ENCODE measurements at regions not wholly inside any gene's neighbourhood (a gene's known extent, or its start where the extent isn't known, plus 50 kb on each side); places are given as distances from the start of the nearest gene placed in this dataset.

- no peaks in the 10 kb centered on the region for H3K79me2 ChIP-seq (ENCODE audit: control insufficient read depth, insufficient read depth, low read length)
- peaks cover 4% of the 10 kb centered on the region for H3K4me1 ChIP-seq (ENCODE audit: control insufficient read depth, extremely low read depth, insufficient read depth, low read length)
- no peak overlapping the region for H3K4me3 ChIP-seq (ENCODE audit: control insufficient read depth in 2 of 3, extremely low read depth in 1 of 3, insufficient read depth in 2 of 3, low read depth in 1 of 3, low read length in 3 of 3)
- H3K27me3 ChIP-seq (ENCODE audit: control insufficient read depth, extremely low read depth, insufficient read depth, low read length), result no peaks in the 10 kb centered on the region
- H2AFZ ChIP-seq (ENCODE audit: control insufficient read depth, low read length), result peak overlapping the region; percentile 41
- TF ChIP-seq CTCF (optimal IDR thresholded peaks at IDR 0.05 in 1 of 3, IDR thresholded peaks at IDR 0.05 in 1 of 3, conservative IDR thresholded peaks at IDR 0.05 in 1 of 3; ENCODE audit: extremely low read depth in 1 of 3, insufficient read depth in 2 of 3, low read length in 3 of 3), result no peak
- H3K9me3 ChIP-seq (ENCODE audit: control insufficient read depth, low read depth, low read length), result no peaks in the 10 kb centered on the region
- H3K36me3 ChIP-seq (ENCODE audit: control insufficient read depth in 2 of 2, extremely low read depth in 1 of 2, insufficient read depth in 2 of 2, low read length in 2 of 2), result no peaks in the 10 kb centered on the region
- no peaks in the 10 kb centered on the region for H3K9me1 ChIP-seq (ENCODE audit: control insufficient read depth, extremely low read depth, insufficient read depth, low read length)
- H4K20me1 ChIP-seq (ENCODE audit: control insufficient read depth, extremely low read depth, insufficient read depth, low read length), result no peaks in the 10 kb centered on the region
- H3K9ac ChIP-seq (ENCODE audit: control insufficient read depth, extremely low read depth, insufficient read depth, low read length), result no peak overlapping the region
- no peak overlapping the region for H3K27ac ChIP-seq (ENCODE audit: control insufficient read depth, insufficient read depth, low read length)
- dilution Hi-C loops (cut with MboI; ENCODE audit: extremely low pct_ligation_motif_present, low sequenced_read_pairs), result no loop called here
- H3K4me2 ChIP-seq (ENCODE audit: control insufficient read depth, extremely low read depth, insufficient read depth, low read depth, low read length), result peak overlapping the region; percentile 7
- FAIRE-seq (peak; percentile 57), DNase-seq (ENCODE audit: low read depth, low spot score) (no peak)
Observed at GRCh38 chr1:67618285-67619018, 66.5 kb upstream of the GADD45A start.

- Histone ChIP-seq H3K4me1 (ENCODE audit: control insufficient read depth, extremely low read depth, insufficient read depth, low read length) (peaks cover 4% of the 10 kb centered on the region), H3K9me3 (ENCODE audit: control insufficient read depth, low read depth, low read length) (no peaks in the 10 kb centered on the region), H3K27ac (ENCODE audit: control insufficient read depth, insufficient read depth, low read length) (no peak overlapping the region), H3K9me1 (ENCODE audit: control insufficient read depth, extremely low read depth, insufficient read depth, low read length) (no peaks in the 10 kb centered on the region), H4K20me1 (ENCODE audit: control insufficient read depth, extremely low read depth, insufficient read depth, low read length) (no peaks in the 10 kb centered on the region), H3K27me3 (ENCODE audit: control insufficient read depth, extremely low read depth, insufficient read depth, low read length) (no peaks in the 10 kb centered on the region), H2AFZ (ENCODE audit: control insufficient read depth, low read length) (no peak overlapping the region), H3K36me3 (ENCODE audit: control insufficient read depth in 2 of 2, extremely low read depth in 1 of 2, insufficient read depth in 2 of 2, low read length in 2 of 2) (no peaks in the 10 kb centered on the region), H3K79me2 (ENCODE audit: control insufficient read depth, insufficient read depth, low read length) (no peaks in the 10 kb centered on the region), H3K4me2 (ENCODE audit: control insufficient read depth, extremely low read depth, insufficient read depth, low read depth, low read length) (no peak overlapping the region), H3K9ac (ENCODE audit: control insufficient read depth, extremely low read depth, insufficient read depth, low read length) (no peak overlapping the region), H3K4me3 (ENCODE audit: control insufficient read depth in 2 of 3, extremely low read depth in 1 of 3, insufficient read depth in 2 of 3, low read depth in 1 of 3, low read length in 3 of 3) (no peak overlapping the region)
- DNase-seq (ENCODE audit: low read depth, low spot score) (no peak), FAIRE-seq (no peak)
- TF ChIP-seq EZH2 (IDR thresholded peaks at IDR 0.05; ENCODE audit: low read length) (no peak), CTCF (optimal IDR thresholded peaks at IDR 0.05 in 1 of 3, IDR thresholded peaks at IDR 0.05 in 1 of 3, conservative IDR thresholded peaks at IDR 0.05 in 1 of 3; ENCODE audit: extremely low read depth in 1 of 3, insufficient read depth in 2 of 3, low read length in 3 of 3) (no peak)
- dilution Hi-C loops (cut with MboI; ENCODE audit: extremely low pct_ligation_motif_present, low sequenced_read_pairs), result no loop called here
Observed at GRCh38 chr1:67619080-67619479, 65.9 kb upstream of the GADD45A start.

Measured in keratinocyte (primary cell).